ENCODE measurements at regions not wholly inside any gene's neighbourhood (a gene's known extent, or its start where the extent isn't known, plus 50 kb on each side); places are given as distances from the start of the nearest gene placed in this dataset.
"Not testable (repeated sequence)": the region's sequence is repeated elsewhere in the genome, so short reads cannot be mapped to it uniquely, and the experiment has no call there.

- no peak for DNase-seq (ENCODE audit: low read depth in 2 of 3, low spot score in 2 of 3)
These were observed 130.3 kb upstream of the DMRT1 start for GRCh38 chr9:710951-711745.

- no peak for DNase-seq (ENCODE audit: low read depth in 2 of 3, low spot score in 2 of 3)
These were observed 129.5 kb upstream of the DMRT1 start for GRCh38 chr9:711761-712553.

GRCh38 chr9:712643-713042 is 128.9 kb upstream of the DMRT1 start:
- DNase-seq (ENCODE audit: low read depth in 2 of 3, low spot score in 2 of 3), result no peak

GRCh38 chr9:713091-713490 is 128.4 kb upstream of the DMRT1 start:
- no peak for DNase-seq (ENCODE audit: low read depth in 2 of 3, low spot score in 2 of 3)

GRCh38 chr9:714675-715074 is 126.8 kb upstream of the DMRT1 start:
- no peak for DNase-seq (ENCODE audit: low read depth in 2 of 3, low spot score in 2 of 3)

GRCh38 chr9:715300-715699 is 126.2 kb upstream of the DMRT1 start:
- no peak for DNase-seq (ENCODE audit: low read depth in 2 of 3, low spot score in 2 of 3)

- no peak for DNase-seq (ENCODE audit: low read depth in 2 of 3, low spot score in 2 of 3)
These were observed 125.6 kb upstream of the DMRT1 start for GRCh38 chr9:715743-716400.

GRCh38 chr9:717722-718121 is 123.8 kb upstream of the DMRT1 start:
- DNase-seq (ENCODE audit: low read depth in 2 of 3, low spot score in 2 of 3), result no peak

GRCh38 chr9:720239-720881 is 121.1 kb upstream of the DMRT1 start:
- DNase-seq (ENCODE audit: low read depth in 2 of 3, low spot score in 2 of 3), result no peak

- no peak for DNase-seq (ENCODE audit: low read depth in 2 of 3, low spot score in 2 of 3)
These were observed 119.0 kb upstream of the DMRT1 start for GRCh38 chr9:722388-722980.

- DNase-seq (ENCODE audit: low read depth in 2 of 3, low spot score in 2 of 3), result not testable (repeated sequence)
These were observed 117.0 kb upstream of the DMRT1 start for GRCh38 chr9:724461-724860.

- no peak for DNase-seq (ENCODE audit: low read depth in 2 of 3, low spot score in 2 of 3)
These were observed 115.5 kb upstream of the DMRT1 start for GRCh38 chr9:726005-726404.

- no peak for DNase-seq (ENCODE audit: low read depth in 2 of 3, low spot score in 2 of 3)
These were observed 113.7 kb upstream of the DMRT1 start for GRCh38 chr9:727767-728166.

- no peak for DNase-seq (ENCODE audit: low read depth in 2 of 3, low spot score in 2 of 3)
These were observed 113.0 kb upstream of the DMRT1 start for GRCh38 chr9:728535-728934.

- no peak for DNase-seq (ENCODE audit: low read depth in 2 of 3, low spot score in 2 of 3)
These were observed 110.0 kb upstream of the DMRT1 start for GRCh38 chr9:731474-731873.

GRCh38 chr9:734831-735511 is 106.5 kb upstream of the DMRT1 start:
- no peak for DNase-seq (ENCODE audit: low read depth in 2 of 3, low spot score in 2 of 3)

GRCh38 chr9:737400-738120 is 103.9 kb upstream of the DMRT1 start:
- no peak for DNase-seq (ENCODE audit: low read depth in 2 of 3, low spot score in 2 of 3)

- no peak for DNase-seq (ENCODE audit: low read depth in 2 of 3, low spot score in 2 of 3)
These were observed 103.1 kb upstream of the DMRT1 start for GRCh38 chr9:738209-738915.

GRCh38 chr9:739362-739761 is 102.1 kb upstream of the DMRT1 start:
- DNase-seq (ENCODE audit: low read depth in 2 of 3, low spot score in 2 of 3), result no peak
